ENCODE measurements at regions not wholly inside any gene's neighbourhood (a gene's known extent, or its start where the extent isn't known, plus 50 kb on each side); places are given as distances from the start of the nearest gene placed in this dataset.
"Not testable (repeated sequence)": the region's sequence is repeated elsewhere in the genome, so short reads cannot be mapped to it uniquely, and the experiment has no call there.

- peak in 1 of 5 experiments; percentile 51 for DNase-seq
These were observed 83.9 kb downstream of the CXCL12 start for GRCh38 chr10:44300666-44301649.

- DNase-seq = no peak
These were observed 86.2 kb downstream of the CXCL12 start for GRCh38 chr10:44298713-44299112.

DNA sequence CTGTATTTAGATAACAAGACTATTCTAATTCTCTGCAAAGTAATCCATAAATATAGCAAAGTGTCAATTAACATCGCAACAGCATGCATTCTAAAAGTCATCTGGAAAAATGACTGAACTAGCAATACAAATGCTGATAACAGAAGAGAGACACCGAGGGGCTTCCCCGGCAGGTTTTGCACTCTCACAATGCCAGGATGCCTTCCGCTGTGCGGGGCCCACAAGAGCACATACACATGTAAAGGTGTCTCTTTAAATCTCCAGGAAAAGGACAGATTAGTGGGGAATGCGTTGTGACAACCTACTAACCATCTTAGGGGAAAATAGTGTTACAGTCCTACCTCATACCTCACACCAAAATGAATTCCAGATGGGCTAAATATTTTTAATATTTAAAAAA, 86.9 kb downstream of the CXCL12 start:
- no peak for DNase-seq

DNA sequence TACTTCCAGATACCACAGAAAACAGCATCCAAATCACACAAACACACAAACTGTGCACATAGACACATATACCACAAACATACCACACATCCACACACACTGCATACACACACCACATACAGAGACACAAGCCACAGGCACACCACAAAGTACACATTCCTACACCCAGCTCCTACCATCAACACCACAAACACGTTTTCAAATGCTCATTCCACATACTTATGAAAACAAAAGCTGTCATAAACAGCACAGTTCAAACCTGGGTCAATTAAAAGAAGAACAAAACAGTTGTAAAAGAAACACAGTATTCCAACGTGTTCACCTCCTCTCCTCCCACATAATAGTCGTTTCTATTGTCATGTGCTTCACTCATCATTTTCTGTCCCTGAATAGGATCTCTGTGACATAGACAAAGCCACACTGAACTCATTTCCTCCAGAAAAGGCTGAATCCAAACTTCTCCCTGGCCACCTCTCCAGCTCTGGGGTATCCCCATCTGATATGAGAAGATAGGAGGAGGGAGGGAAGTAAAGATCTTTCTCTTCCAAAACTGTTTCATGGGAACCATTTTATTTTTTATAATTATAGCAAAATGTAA, 89.2 kb downstream of the CXCL12 start:
- DNase-seq = no peak

DNA sequence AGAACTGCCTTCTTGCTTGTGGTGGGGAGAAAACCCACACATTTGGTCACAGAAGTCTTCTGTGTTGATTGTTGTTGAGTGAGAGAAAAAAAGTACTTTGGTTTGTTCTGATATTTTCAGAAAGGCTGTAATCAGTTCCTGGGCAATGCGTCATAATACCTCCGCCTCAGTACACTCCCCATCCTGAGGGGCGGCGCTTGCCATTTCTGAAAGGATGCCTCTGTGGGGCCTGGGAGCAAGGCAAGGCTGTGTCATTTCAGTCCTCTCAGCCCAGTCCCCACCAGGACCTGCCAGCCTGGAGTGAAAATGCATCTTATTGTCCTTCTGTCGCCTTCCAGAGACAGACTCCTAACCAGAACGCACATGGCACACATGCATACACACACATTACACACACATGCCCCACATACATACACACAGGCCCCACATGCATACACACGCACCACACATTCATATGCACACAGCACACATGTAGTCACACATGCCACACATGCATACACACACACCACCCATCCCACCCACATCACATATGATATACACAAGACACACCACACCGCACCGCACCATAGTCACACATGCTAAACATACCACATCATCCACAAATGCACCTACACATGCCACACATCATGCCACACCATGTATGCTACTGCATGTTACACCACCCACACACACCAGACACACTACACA, 90.0 kb downstream of the CXCL12 start:
- no peak for DNase-seq

DNA sequence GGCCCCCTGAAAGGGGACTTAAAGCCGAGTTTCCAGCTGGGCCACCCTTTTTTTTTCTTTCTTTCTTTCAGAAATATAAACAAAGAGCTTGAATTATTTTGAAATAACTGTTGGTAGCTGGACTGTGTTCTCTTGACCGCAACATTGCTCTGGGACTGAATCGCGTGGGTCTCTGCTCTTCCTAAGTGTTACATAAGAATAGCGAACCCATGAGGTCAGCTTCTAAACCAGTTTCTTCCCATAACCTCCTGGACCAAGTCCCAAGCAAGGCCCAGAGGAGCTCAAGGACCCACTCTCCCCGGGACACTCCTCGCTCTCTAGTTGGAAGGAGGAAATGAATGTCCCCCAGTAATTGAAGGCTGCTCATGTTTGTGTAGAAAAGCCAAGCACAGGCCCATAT, 91.1 kb downstream of the CXCL12 start:
- DNase-seq = no peak

DNA sequence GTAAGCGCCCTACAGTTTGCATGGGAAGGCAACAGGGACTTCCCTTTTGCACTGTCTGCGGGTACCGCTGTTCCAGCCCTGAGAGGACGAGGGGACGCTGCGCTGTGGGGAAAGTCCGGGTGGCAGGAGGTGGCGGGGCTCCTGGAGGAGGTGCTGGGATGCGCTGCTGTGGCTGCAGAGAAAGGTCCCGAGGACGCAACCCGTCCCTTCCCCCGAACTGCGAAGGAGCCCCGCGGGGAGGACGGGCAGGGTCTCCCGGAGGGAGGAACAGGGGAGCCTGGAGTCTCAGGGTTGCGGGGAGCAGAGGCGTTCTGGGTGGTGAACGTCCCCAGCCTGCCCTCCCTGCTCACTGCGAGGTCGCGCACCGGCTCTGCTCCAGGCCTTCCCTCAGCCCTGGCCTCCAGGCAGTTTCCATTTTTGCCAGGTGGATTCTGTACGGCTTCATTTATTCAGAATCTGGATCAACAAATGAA, 91.6 kb downstream of the CXCL12 start:
- no peak for DNase-seq

- no peak for DNase-seq
These were observed 92.4 kb downstream of the CXCL12 start for GRCh38 chr10:44292390-44293002.

DNA sequence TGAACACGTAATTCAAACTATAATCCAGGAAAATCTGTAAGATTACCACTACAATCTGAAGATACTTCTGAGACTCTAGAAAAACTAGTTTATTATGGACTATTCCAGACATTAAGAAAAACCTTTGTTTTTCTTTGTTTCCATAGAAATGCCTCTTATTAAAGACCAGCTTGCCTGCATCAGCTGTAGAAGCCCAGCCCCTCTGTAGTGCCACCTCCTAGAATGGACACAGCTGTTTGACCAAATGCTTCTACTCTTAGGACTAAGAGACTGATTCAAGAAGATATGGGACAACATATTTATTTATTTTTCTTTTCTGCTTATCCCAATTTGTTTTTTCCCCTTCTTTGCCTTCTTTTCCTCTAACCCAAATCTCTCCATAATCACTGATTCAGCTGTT, 93.8 kb downstream of the CXCL12 start:
- DNase-seq = no peak

GRCh38 chr10:44289125-44289524, 95.8 kb downstream of the CXCL12 start:
- DNase-seq = no peak

DNA sequence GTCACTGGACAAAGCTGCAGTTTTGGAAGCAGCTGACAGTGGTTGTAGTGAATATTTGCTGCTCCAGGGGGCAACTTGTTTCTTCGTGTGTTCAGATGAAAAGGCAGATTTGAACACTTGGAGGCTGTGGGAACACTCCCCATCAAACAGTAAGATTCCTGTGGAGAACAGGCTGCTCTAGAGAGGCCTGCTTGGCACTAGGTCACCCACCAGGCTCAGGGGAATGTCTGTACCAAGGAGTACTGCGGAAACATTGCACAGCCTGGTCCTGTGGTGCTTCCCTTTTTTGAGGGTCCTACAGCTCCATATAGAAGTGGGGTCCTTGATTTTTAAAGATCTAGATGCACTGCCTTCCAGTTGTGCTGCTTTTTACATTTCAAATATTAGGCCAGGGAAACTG, 97.5 kb downstream of the CXCL12 start:
- no peak for DNase-seq

GRCh38 chr10:44284198-44285084, 100.5 kb downstream of the CXCL12 start:
- DNase-seq = no peak

DNA sequence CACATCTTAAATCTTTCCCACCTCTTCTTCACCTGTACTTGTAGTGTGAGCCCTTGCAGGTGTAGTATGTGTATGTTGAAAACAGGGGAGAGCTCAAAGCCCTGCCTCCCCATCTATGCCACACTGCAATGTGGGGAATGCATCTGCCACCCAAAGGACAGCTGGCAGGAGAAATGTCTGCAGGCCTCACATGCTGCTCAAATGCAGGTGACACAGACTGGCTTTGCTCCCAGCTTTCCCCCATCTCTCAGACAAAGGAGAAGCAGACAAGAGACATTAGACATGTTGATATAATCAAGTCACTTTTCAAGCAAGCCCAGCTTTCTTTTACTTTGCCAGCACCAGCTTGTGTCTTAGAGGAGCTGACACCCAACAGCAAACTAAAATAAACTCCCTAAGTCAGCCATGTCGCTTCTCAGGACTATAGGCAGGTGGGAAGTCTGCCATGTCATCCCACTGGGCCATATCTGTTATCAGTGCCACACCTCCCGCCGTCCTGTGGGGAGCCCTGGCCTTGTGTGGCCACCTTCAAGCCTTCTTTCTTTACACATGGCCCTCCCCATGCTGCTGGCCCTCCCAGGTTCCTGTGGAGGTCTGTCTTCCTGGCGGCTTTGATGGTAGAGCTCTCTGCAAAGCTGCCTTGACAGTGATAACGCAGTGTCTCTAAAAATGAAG, 102.1 kb downstream of the CXCL12 start:
- DNase-seq = no peak

- no peak for DNase-seq
These were observed 103.2 kb downstream of the CXCL12 start for GRCh38 chr10:44281662-44282061.

- no peak for DNase-seq
These were observed 103.7 kb downstream of the CXCL12 start for GRCh38 chr10:44281089-44281613.

DNA sequence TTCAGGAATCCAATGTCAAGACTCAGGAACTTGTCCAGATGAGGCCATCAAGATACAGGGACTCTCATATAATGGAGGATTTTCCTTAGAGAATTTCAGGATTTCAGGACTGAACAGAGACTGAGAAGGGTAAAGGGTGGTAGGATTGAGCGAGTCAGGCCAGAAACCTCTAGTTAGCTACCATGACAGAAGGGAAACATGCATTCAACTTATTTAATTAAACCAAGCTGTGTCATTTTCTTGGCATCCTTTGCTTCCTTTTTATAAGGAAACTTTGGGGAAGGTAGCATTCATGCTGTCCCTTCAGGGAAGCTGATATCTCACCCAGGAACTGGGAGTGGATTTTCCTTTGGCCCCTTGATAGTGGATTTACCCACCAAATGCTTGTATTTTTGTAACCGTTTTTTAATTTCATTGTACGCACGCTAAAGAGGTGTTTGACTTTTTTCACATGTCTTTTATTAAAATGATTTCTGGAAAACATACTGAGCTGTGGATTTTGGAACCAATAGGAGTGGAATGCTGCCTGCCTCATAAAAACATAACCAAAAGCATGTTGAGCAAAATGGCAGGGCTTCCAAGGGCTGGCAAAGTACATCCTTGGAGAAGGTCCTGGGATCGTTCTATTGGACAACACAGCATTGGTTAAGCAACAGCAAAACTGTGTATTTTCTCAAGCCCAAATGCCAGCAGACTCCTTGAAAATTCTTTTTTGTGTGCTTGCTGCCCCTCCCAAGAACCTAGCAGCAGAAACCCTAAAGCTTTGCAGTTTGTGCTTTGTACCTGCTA, 104.5 kb downstream of the CXCL12 start:
- DNase-seq = no peak

DNA sequence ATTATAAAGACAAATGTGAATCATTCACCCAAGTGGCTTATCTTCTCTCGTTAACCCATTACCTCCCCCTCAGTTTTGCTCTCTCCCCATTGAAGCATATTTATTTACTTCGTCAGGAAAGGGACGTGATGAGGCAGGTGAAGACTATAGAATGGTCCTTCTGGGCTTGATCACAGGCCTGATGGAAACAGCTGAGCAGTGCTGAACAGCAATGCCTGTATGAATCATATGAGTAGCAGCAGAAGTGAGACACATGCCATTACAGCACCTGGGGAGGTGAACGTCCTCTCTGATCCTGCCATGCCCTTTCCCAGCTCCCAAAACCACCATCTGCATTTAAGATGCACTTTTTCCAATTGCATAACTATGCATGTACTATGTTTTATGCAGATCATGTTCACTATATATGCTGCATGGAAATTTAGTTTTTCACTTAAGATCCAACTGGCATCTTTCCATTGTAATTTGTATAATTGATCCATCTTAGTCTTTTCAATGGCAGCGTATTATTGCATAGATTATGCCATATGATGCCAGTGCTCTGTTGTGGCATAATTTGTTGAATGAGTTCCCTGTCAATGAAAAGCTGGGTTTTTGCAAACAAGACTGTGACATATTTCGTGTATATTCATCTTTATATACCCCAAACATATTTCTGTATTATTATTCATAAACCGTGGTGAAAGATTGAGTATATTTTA, 105.3 kb downstream of the CXCL12 start:
- DNase-seq = no peak

GRCh38 chr10:44278837-44279324, 106.0 kb downstream of the CXCL12 start:
- no peak for DNase-seq

- DNase-seq = not testable (repeated sequence)
These were observed 116.4 kb downstream of the CXCL12 start for GRCh38 chr10:44268435-44268948.

Measured in T-helper 2 cell (primary cell).